HepG2 (cell line): ENCODE measurements at regions not wholly inside any gene's neighbourhood (a gene's known extent, or its start where the extent isn't known, plus 50 kb on each side); places are given as distances from the start of the nearest gene placed in this dataset.

Experiments
- CREB1 ChIP-seq, 2 experiments: fragments of 450-650 bp in 1 of 2; IDR thresholded peaks; 2 replicates each; pipeline ENCODE4 v1.6.1; 2016 to 2017; ENCODE audit warnings: control low read depth in 1 of 2, mild to moderate bottlenecking in 1 of 2, missing compliant biosample characterization in 1 of 2, missing genetic modification characterization in 1 of 2
- EP300 ChIP-seq, 3 experiments: sonication (generic) in 1 of 3; formaldehyde crosslinking in 1 of 3; IDR thresholded peaks; 2 replicates each; pipeline versions ENCODE4 v1.5.1 to v1.6.1; 2011 to 2020; ENCODE audit warnings: low read depth in 2 of 3, low read length in 2 of 3, borderline replicate concordance in 1 of 3, improper control_type of control experiment in 1 of 3, mild to moderate bottlenecking in 1 of 3, missing genetic modification reagents in 1 of 3, moderate library complexity in 1 of 3
- FOXJ3 ChIP-seq: sonication (generic); formaldehyde crosslinking; IDR thresholded peaks from 2 replicates; pipeline ENCODE4 v1.4.0; 2020; ENCODE audit warnings: missing genetic modification reagents, mild to moderate bottlenecking, borderline replicate concordance
- FOXP1 ChIP-seq, 2 experiments: fragments of 450-650 bp in 1 of 2; IDR thresholded peaks; 2 replicates each; pipeline ENCODE4 v1.6.1; 2017 to 2018; ENCODE audit warnings: antibody characterized with exemption in 1 of 2
- PITX1 ChIP-seq: sonication (generic); formaldehyde crosslinking; IDR thresholded peaks from 2 replicates; pipeline ENCODE4 v1.5.1; 2020; ENCODE audit warnings: mild to moderate bottlenecking, missing genetic modification reagents
- SNAPC4 ChIP-seq: sonication (generic); formaldehyde crosslinking; IDR thresholded peaks from 2 replicates; pipeline ENCODE4 v1.4.0; 2020; ENCODE audit warnings: mild to moderate bottlenecking, missing genetic modification reagents
- SOX6 ChIP-seq, 2 experiments: fragments of 450-650 bp in 1 of 2; sonication (generic) in 1 of 2; formaldehyde crosslinking in 1 of 2; IDR thresholded peaks; 2 replicates each; pipeline versions ENCODE4 v1.4.0 to v1.6.1; 2017 to 2020; ENCODE audit warnings: antibody characterized with exemption in 1 of 2, mild to moderate bottlenecking in 1 of 2, missing genetic modification reagents in 1 of 2
- STAG1 ChIP-seq: sonication (generic); formaldehyde crosslinking; IDR thresholded peaks from 2 replicates; pipeline ENCODE4 v1.4.0; 2020; ENCODE audit warnings: missing genetic modification reagents
- ZBTB25 ChIP-seq: IDR thresholded peaks from 2 replicates; pipeline ENCODE4 v1.6.1; 2018; ENCODE audit warnings: missing genetic modification reagents
- ZGPAT ChIP-seq: IDR thresholded peaks from 2 replicates; pipeline ENCODE4 v1.6.1; 2016; ENCODE audit warnings: mild to moderate bottlenecking
- ZNF317 ChIP-seq: sonication (generic); formaldehyde crosslinking; IDR thresholded peaks from 2 replicates; pipeline ENCODE4 v1.5.0; 2020; ENCODE audit warnings: mild to moderate bottlenecking, missing genetic modification reagents
- ZNF331 ChIP-seq: sonication (generic); formaldehyde crosslinking; IDR thresholded peaks from 2 replicates; pipeline ENCODE4 v1.4.0; 2020; ENCODE audit warnings: missing genetic modification reagents
- TF ChIP-seq, protein P1 (sequence below): sonication (generic); formaldehyde crosslinking; IDR thresholded peaks from 2 replicates; pipeline ENCODE4 v1.5.1; 2020; ENCODE audit warnings: mild to moderate bottlenecking, missing genetic modification reagents
- TF ChIP-seq, protein P2 (sequence below): sonication (generic); formaldehyde crosslinking; IDR thresholded peaks from 2 replicates; pipeline ENCODE4 v1.5.0; 2020; ENCODE audit warnings: missing genetic modification reagents
- TF ChIP-seq, protein P3 (sequence below): sonication (generic); formaldehyde crosslinking; IDR thresholded peaks from 2 replicates; pipeline ENCODE4 v1.4.0; 2020; ENCODE audit warnings: missing genetic modification reagents, mild to moderate bottlenecking, borderline replicate concordance

- TF ChIP-seq, protein P1, sequence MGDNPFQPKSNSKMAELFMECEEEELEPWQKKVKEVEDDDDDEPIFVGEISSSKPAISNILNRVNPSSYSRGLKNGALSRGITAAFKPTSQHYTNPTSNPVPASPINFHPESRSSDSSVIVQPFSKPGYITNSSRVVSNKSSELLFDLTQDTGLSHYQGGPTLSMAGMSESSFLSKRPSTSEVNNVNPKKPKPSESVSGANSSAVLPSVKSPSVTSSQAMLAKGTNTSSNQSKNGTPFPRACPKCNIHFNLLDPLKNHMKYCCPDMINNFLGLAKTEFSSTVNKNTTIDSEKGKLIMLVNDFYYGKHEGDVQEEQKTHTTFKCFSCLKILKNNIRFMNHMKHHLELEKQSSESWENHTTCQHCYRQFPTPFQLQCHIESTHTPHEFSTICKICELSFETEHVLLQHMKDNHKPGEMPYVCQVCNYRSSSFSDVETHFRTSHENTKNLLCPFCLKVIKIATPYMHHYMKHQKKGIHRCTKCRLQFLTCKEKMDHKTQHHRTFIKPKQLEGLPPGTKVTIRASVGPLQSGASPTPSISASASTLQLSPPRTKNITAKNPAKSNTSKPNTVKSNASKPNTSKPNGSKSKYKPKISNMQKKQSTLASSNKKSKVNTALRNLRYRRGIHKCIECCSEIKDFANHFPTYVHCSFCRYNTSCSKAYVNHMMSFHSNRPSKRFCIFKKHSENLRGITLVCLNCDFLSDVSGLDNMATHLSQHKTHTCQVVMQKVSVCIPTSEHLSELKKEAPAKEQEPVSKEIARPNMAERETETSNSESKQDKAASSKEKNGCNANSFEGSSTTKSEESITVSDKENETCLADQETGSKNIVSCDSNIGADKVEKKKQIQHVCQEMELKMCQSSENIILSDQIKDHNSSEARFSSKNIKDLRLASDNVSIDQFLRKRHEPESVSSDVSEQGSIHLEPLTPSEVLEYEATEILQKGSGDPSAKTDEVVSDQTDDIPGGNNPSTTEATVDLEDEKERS (CRISPR knock-in tag), result 0 out of 2 replicates have a peak, but pooled peaks have one; percentile 49
- TF ChIP-seq ZNF331 (CRISPR knock-in tag) (peak; percentile 84), EP300 (IDR thresholded peaks at IDR 0.05; ENCODE audit: low read depth in 2 of 2, low read length in 2 of 2) (peak; percentile 62 to 87; a peak in 3 of 4 replicates), EP300 (CRISPR knock-in tag; IDR thresholded peaks at IDR 0.05; ENCODE audit: borderline replicate concordance) (no peak), CREB1 (IDR thresholded peaks at IDR 0.05) (no peak), CREB1 (CRISPR knock-in tag; IDR thresholded peaks at IDR 0.05) (peak; percentile 23; the same call in 1 of the 2 replicates), ZGPAT (CRISPR knock-in tag) (peak; percentile 48; the same call in 1 of the 2 replicates), SNAPC4 (CRISPR knock-in tag) (no peak), ZNF317 (CRISPR knock-in tag) (0 out of 2 replicates have a peak, but pooled peaks have one; percentile 42), FOXJ3 (peak; percentile 46; the same call in 1 of the 2 replicates), FOXP1 (IDR thresholded peaks at IDR 0.05) (no peak), FOXP1 (CRISPR knock-in tag; IDR thresholded peaks at IDR 0.05) (no peak), STAG1 (CRISPR knock-in tag) (peak; percentile 57), SOX6 (IDR thresholded peaks at IDR 0.05) (no peak), SOX6 (CRISPR knock-in tag; IDR thresholded peaks at IDR 0.05) (peak; percentile 72), ZBTB25 (peak; percentile 56; the same call in 1 of the 2 replicates), PITX1 (CRISPR knock-in tag) (0 out of 2 replicates have a peak, but pooled peaks have one; percentile 42)
- TF ChIP-seq, protein P2, sequence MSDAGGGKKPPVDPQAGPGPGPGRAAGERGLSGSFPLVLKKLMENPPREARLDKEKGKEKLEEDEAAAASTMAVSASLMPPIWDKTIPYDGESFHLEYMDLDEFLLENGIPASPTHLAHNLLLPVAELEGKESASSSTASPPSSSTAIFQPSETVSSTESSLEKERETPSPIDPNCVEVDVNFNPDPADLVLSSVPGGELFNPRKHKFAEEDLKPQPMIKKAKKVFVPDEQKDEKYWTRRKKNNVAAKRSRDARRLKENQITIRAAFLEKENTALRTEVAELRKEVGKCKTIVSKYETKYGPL (CRISPR knock-in tag), result 0 out of 2 replicates have a peak, but pooled peaks have one; percentile 53
- TF ChIP-seq, protein P3, sequence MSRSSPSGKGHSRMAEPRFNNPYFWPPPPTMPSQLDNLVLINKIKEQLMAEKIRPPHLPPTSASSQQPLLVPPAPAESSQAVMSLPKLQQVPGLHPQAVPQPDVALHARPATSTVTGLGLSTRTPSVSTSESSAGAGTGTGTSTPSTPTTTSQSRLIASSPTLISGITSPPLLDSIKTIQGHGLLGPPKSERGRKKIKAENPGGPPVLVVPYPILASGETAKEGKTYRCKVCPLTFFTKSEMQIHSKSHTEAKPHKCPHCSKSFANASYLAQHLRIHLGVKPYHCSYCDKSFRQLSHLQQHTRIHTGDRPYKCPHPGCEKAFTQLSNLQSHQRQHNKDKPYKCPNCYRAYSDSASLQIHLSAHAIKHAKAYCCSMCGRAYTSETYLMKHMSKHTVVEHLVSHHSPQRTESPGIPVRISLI (CRISPR knock-in tag), result peak; percentile 63; the same call in 1 of the 2 replicates
These were observed 287.6 kb upstream of the SOX4 start (continued) for GRCh38 chr6:21305893-21306332.
